Stimulated activated CD4-positive, alpha-beta T cell treated with anti-CD3 and anti-CD28 coated beads, Interleukin-1b, Interleukin-23, amount 100 ng/mL, for 24 hours (primary cell): ENCODE measurements at regions not wholly inside any gene's neighbourhood (a gene's known extent, or its start where the extent isn't known, plus 50 kb on each side); places are given as distances from the start of the nearest gene placed in this dataset.
A peak's percentile ranks its signal among the peaks of the same experiment; 100 is the strongest.

Source experiments
- DNase-seq, 4 experiments: peaks; one replicate each; pipeline ENCODE4 v3.0.0-alpha.2; 2020; ENCODE audit warnings: low read depth in 4 of 4, low spot score in 1 of 4

- DNase-seq, result no peak
Observed at GRCh38 chrX:39950018-39950688, 147.6 kb downstream of the BCOR start.

- DNase-seq, result no peak
Observed at GRCh38 chrX:39952989-39953388, 144.8 kb downstream of the BCOR start.

GRCh38 chrX:39953879-39954278, 143.9 kb downstream of the BCOR start:
- no peak for DNase-seq

GRCh38 chrX:39954851-39955250, 142.9 kb downstream of the BCOR start:
- DNase-seq, result no peak

- DNase-seq, result no peak
Observed at GRCh38 chrX:39955625-39956024, 142.1 kb downstream of the BCOR start.

GRCh38 chrX:39956803-39957394, 140.9 kb downstream of the BCOR start:
- no peak for DNase-seq

- DNase-seq, result no peak
Observed at GRCh38 chrX:39957816-39958566, 139.8 kb downstream of the BCOR start.

GRCh38 chrX:39958850-39959249, 138.9 kb downstream of the BCOR start:
- no peak for DNase-seq

GRCh38 chrX:39960219-39960618, 137.5 kb downstream of the BCOR start:
- no peak for DNase-seq

- no peak for DNase-seq
Observed at GRCh38 chrX:39961441-39961840, 136.3 kb downstream of the BCOR start.

GRCh38 chrX:39965051-39965573, 132.6 kb downstream of the BCOR start:
- DNase-seq, result no peak

- DNase-seq, result no peak
Observed at GRCh38 chrX:39966176-39966575, 131.6 kb downstream of the BCOR start.

GRCh38 chrX:39967348-39967747, 130.4 kb downstream of the BCOR start:
- peak in 1 of 4 experiments; percentile 3 for DNase-seq

- DNase-seq, result peak in 1 of 4 experiments; percentile 1
Observed at GRCh38 chrX:39969099-39969818, 128.5 kb downstream of the BCOR start.

- DNase-seq, result no peak
Observed at GRCh38 chrX:39969819-39970504, 127.8 kb downstream of the BCOR start.

- no peak for DNase-seq
Observed at GRCh38 chrX:39971760-39972159, 126.0 kb downstream of the BCOR start.

- no peak for DNase-seq
Observed at GRCh38 chrX:39972340-39972739, 125.4 kb downstream of the BCOR start.

GRCh38 chrX:39973810-39974209, 123.9 kb downstream of the BCOR start:
- DNase-seq, result no peak

GRCh38 chrX:39974270-39974669, 123.5 kb downstream of the BCOR start:
- no peak for DNase-seq

GRCh38 chrX:39975101-39975925, 122.4 kb downstream of the BCOR start:
- no peak for DNase-seq
